IPS-15b (cell line): ENCODE measurements at regions not wholly inside any gene's neighbourhood (a gene's known extent, or its start where the extent isn't known, plus 50 kb on each side); places are given as distances from the start of the nearest gene placed in this dataset.

ENCODE experiments used
- H3K27me3 ChIP-seq: one replicate; pipeline ENCODE4 v1.6.1; 2013; ENCODE audit warnings: low read length; ENCODE audit not compliant: control insufficient read depth, insufficient read depth
- H3K36me3 ChIP-seq: one replicate; pipeline ENCODE4 v1.6.1; 2013; ENCODE audit warnings: low read length; ENCODE audit not compliant: control insufficient read depth, insufficient read depth
- H3K4me1 ChIP-seq: one replicate; pipeline ENCODE4 v1.6.1; 2013; ENCODE audit warnings: mild to moderate bottlenecking, low read length; ENCODE audit not compliant: control insufficient read depth, insufficient read depth
- H3K4me3 ChIP-seq: one replicate; pipeline ENCODE4 v1.5.1; 2013; ENCODE audit warnings: low read depth, low read length
- H3K9ac ChIP-seq: one replicate; pipeline ENCODE4 v1.6.1; 2013; ENCODE audit warnings: low read depth, mild to moderate bottlenecking, low read length
- H3K9me3 ChIP-seq: one replicate; pipeline ENCODE4 v1.6.1; 2013; ENCODE audit warnings: mild to moderate bottlenecking, low read length; ENCODE audit not compliant: control insufficient read depth, insufficient read depth

DNA sequence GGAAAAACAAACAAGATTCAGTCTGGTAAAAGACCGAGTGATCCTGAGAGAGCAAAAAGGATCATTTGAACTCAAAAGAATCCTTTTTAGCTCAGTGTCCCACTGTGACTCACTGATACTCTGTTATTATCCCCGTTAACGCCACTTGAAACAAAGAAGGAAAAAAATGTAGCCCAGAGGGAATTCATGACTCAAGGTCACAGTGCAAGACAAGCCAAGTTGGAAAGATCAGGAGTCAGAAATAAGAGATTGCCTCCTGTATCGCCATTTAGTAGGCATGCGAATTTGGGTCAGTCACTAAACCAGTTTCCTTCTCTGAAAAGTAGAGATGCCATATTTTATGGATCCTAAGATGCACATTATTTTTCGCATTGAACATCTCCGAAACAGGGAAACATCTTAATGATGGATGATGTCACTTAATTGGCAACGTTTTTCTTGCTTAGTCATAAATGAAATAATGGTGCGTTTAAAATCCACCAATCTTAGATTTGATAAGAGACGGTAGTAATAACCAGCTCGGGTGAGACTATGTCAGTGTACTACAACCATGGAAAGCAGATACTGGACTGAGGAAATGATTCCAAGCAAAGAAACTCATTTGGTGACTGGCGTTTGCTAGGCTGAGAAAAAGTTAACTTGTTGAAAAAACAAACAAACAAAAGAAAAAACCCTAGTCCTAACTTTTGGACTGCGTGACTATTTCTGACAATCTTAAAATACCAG, 502.0 kb upstream of the CELF2 start:
- Histone ChIP-seq H3K36me3 (no peaks in the 10 kb centered on the region), H3K27me3 (no peaks in the 10 kb centered on the region), H3K4me3 (no peak overlapping the region), H3K4me1 (no peaks in the 10 kb centered on the region), H3K9ac (no peak overlapping the region), H3K9me3 (no peaks in the 10 kb centered on the region)

DNA sequence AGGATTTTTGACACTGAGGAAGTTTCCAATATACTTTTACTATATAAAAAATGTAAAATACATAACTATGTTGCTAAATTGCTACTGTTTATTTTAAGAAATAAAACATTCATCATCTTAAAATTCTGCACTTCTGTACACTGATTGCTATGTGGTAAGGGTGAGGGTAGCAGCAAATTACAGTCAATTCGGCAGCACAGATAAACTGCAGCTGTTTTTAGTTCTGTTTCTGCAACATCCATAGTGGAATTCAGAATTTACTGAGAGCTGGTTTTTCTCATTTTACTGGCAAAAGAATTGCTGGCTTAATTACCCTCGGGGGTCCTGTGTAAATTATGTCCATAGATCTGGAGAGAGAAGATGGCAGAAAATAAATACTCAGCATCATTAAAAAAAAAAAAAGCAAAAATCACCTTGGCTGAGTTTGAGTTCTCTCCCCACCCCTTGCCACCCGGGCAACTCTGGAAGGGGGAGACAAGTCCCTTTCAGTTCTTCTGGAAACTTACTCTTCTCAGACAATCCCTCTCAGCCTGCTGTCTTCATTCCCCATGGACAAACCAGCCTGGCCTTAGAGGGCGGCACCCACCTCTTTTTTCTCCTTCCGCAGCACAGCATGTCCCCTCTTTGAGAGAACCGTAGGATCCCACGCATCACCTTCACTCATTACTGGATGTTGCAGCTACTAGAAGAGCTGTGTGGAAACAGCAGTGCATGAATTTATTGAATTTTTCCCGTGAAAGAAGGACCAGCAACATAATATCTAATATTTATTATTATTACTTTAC, 501.1 kb upstream of the CELF2 start:
- H3K36me3 ChIP-seq = no peaks in the 10 kb centered on the region
- H3K4me1 ChIP-seq = no peaks in the 10 kb centered on the region
- H3K9me3 ChIP-seq = no peaks in the 10 kb centered on the region

DNA sequence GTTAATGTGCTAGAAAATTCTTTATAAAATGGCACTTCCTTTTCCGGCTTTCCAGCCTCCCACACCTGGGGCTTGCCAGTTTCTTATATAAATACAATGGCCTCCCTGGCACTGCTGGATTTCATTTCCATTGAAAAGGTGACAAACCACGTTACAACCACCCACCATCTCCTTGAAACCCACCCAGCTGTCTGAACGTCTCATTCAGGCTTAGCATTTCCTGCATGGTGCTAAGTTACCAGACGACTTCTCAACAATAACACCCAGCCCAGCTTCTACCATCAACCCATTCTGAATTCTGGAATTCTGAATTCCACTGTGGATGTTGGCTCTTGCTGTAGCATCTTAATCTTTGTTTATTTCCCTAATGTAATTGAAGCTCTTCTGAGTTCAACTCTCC, 499.8 kb upstream of the CELF2 start:
- no peak overlapping the region for H3K4me3 ChIP-seq
- H3K9ac ChIP-seq = no peak overlapping the region
- no peaks in the 10 kb centered on the region for H3K9me3 ChIP-seq
- H3K4me1 ChIP-seq = no peaks in the 10 kb centered on the region
- no peaks in the 10 kb centered on the region for H3K27me3 ChIP-seq
- no peaks in the 10 kb centered on the region for H3K36me3 ChIP-seq

More for the DNA sequence above, 501.1 kb upstream of the CELF2 start:
- Histone ChIP-seq H3K4me3 (no peak overlapping the region), H3K27me3 (no peaks in the 10 kb centered on the region), H3K9ac (no peak overlapping the region)

DNA sequence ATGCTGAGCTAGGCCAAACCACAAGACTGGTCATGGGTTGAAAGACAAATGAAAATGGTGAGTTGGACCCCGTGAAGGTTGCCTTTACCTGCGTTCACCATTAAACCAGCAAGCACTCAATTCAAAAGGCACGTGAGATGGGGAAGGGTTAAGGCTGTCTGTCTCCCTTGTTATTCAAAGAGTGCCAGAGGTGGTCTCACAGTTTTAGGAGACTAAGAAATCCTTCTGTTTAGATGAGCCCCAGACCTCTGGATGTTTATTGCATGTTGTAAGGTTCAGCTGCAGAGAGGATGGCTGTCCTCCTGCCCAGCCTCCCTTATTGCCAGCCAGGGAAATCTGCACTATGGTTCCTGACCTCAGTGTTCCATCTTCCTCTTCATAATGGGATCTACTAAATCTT, 498.0 kb upstream of the CELF2 start:
- Histone ChIP-seq H3K9me3 (no peaks in the 10 kb centered on the region), H3K4me1 (no peaks in the 10 kb centered on the region), H3K4me3 (no peak overlapping the region), H3K9ac (no peak overlapping the region), H3K27me3 (no peaks in the 10 kb centered on the region), H3K36me3 (no peaks in the 10 kb centered on the region)

DNA sequence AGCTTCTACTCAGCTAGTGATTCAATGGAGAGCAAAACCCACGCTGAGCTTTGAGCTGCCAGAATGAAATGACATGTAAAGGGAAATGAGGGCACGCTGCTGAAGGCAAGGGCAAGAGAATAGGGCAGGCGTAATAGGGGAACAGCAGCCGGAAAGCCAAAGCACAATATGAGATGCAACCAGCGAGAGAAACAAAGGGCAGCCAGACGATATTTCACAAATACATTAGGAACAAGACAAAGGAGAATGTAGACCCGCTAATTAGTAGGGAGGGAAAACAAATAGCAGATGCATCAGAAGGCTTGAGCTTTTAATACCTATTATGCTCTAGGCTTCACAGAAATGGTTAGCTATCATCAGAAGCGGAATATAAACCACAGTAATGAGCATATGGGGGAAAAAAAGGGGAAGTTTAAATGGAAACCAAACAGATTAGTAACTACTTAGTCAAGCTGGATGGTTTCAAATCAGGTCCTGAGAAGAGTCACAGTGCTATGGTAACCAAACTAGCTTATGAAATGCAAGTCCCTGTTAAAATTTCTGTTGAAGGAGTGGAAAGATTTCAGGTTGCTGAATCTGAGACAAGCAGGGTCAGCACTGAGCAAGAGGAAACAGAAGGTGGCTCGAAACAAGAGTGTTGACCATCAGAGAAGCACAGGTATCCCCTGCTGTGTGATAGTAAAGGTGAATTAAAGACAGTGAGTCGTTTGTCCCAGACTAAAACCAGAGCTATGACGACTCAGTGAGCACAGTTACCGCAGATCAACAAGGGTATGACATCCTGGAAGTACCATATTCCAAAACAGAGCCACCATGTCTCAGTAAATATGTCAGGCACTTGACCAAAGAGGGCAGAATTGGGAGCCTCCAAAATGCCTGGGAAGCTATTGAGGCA, 496.9 kb upstream of the CELF2 start:
- Histone ChIP-seq H3K9me3 (no peaks in the 10 kb centered on the region), H3K4me1 (no peaks in the 10 kb centered on the region), H3K27me3 (no peaks in the 10 kb centered on the region), H3K4me3 (no peak overlapping the region), H3K9ac (no peak overlapping the region), H3K36me3 (no peaks in the 10 kb centered on the region)

DNA sequence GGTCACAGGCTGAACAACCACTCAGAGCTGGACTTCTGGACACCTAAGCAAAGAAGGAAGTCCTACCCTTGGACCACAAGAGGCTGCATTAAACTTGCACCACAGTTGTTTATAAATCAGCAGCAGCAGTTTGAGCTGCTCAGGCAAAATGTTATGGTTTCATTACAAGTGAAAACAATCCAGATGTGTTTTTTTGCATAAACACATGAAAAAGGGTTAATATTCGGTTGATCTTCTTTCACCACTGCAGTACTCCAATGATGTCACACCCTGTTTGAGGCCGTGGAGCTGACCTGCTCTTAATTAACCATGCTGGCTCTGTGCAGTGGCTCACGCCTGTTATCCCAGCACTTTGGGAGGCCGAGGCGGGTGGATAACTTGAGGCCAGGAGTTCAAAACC, 490.8 kb upstream of the CELF2 start:
- Histone ChIP-seq H3K27me3 (no peaks in the 10 kb centered on the region), H3K9me3 (no peaks in the 10 kb centered on the region)

DNA sequence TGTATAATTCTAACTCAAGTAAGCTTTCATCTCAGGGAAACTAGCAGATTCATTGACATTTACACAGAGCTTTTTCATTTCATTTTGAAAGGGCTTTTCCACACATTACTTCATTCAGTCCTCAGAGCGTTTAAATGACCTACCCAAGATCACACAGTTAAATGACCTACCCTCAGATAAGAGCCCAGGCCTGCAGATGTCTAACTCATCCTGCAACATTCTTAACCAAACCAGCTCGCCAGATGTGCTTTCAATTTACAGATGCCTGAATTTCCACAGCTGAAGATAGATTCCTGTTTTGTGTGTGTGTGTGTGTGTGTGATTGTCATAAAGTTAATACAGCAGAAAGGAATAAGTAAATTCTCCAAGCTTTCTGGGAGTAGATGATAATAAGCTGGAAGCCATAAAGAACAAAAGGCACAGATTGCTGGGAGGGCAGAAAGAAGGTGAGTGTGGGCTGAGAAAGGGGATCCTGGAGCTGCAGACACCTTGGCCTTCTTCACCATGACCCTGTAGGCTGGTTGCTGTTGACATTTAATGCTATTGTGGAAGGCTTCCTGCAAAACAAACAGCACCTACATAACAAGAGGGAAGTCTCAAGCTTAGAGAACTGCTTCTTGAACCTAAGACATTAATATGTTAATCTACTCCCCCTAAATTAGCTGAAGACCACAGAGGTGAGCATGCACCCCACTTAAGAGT, 489.7 kb upstream of the CELF2 start:
- Histone ChIP-seq H3K9ac (no peak overlapping the region), H3K4me3 (no peak overlapping the region), H3K36me3 (no peaks in the 10 kb centered on the region), H3K27me3 (no peaks in the 10 kb centered on the region), H3K4me1 (peaks cover 12% of the 10 kb centered on the region), H3K9me3 (no peaks in the 10 kb centered on the region)

More for the DNA sequence above, 490.8 kb upstream of the CELF2 start:
- Histone ChIP-seq H3K9ac (no peak overlapping the region), H3K4me3 (no peak overlapping the region), H3K4me1 (peaks cover 12% of the 10 kb centered on the region), H3K36me3 (no peaks in the 10 kb centered on the region)

DNA sequence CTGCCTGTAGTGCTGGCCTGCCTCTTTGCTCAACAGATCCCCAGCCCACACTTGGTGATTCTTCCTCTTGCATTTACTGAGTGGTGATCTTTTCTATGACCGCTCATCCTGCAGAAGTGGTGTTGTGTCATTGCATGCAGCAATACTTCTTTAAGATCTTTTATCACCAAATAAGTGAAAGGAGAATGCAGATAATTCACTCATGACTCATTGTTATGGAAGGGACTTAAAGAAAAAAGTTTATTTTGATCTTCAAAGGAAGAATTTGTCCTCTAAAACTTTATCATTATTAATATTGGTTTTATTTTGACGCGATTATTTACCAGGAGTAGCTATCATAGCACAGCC, 489.1 kb upstream of the CELF2 start:
- Histone ChIP-seq H3K4me1 (peaks cover 12% of the 10 kb centered on the region), H3K9ac (no peak overlapping the region), H3K9me3 (no peaks in the 10 kb centered on the region), H3K4me3 (no peak overlapping the region), H3K27me3 (no peaks in the 10 kb centered on the region), H3K36me3 (no peaks in the 10 kb centered on the region)

DNA sequence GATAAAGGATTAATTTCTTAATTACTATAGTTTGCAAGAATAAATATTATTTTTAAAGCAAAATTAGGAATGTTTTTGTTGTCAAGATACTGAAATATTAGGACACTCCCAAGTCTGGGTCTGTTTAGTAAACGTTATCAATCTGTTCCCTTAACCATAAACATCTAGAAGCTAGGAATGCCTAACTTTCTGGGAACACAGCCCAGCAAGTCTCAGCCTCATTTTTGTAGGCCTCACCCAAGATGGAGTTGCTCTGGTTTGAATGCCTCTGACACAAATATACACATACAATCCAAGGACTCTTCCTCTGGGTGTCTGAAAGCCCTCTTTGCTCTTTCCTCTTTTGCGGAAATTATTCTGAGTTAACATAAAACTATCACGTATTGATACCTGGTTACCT, 487.4 kb upstream of the CELF2 start:
- H3K4me1 ChIP-seq = peaks cover 12% of the 10 kb centered on the region
- no peak overlapping the region for H3K4me3 ChIP-seq
- no peaks in the 10 kb centered on the region for H3K27me3 ChIP-seq
- H3K9me3 ChIP-seq = no peaks in the 10 kb centered on the region
- H3K36me3 ChIP-seq = no peaks in the 10 kb centered on the region
- H3K9ac ChIP-seq = no peak overlapping the region

DNA sequence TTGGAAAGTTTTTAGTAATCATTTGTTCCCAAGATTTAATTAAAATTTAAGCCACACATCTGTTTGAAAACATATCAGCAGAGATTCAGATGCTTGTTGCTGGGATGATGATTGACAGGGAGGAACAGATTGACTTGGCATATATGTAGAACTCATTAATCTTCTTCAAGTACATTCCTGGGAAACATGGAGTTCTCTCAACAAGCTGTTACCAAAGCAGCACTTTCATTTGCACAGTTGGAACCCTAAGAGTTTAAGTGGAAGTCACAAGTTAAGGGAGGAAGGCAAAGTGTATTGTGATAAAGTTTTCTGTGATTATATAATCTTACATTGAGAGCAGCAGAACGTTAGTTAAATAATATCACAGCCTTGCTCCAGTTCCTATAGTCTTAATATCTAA, 485.4 kb upstream of the CELF2 start:
- peaks cover 12% of the 10 kb centered on the region for H3K4me1 ChIP-seq
- H3K4me3 ChIP-seq = no peak overlapping the region
- no peaks in the 10 kb centered on the region for H3K9me3 ChIP-seq
- no peak overlapping the region for H3K9ac ChIP-seq
- no peaks in the 10 kb centered on the region for H3K36me3 ChIP-seq
- no peaks in the 10 kb centered on the region for H3K27me3 ChIP-seq

DNA sequence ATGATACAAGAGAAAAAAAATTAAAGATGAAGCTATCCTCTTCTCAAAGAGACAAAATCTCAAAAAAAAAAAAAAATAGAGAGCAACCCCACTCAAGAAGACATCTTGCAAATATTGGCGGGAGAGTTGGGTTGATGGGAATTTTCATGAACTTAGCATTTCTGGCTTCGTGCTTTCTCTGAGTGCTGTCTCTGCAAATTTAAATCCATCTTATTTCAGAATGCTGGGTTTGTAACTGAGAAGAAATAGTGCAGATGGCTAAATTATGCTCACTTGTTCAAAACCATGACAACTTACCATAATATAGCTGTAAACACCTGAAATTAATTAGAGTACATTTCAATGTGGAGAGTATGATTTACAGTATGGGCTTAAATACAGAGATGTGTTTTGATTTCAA, 484.8 kb upstream of the CELF2 start:
- H3K4me3 ChIP-seq = no peak overlapping the region
- H3K4me1 ChIP-seq = peaks cover 7% of the 10 kb centered on the region
- no peak overlapping the region for H3K9ac ChIP-seq
- no peaks in the 10 kb centered on the region for H3K36me3 ChIP-seq
- H3K27me3 ChIP-seq = no peaks in the 10 kb centered on the region
- no peaks in the 10 kb centered on the region for H3K9me3 ChIP-seq
